ENCODE measurements at regions not wholly inside any gene's neighbourhood (a gene's known extent, or its start where the extent isn't known, plus 50 kb on each side); places are given as distances from the start of the nearest gene placed in this dataset.

DNA sequence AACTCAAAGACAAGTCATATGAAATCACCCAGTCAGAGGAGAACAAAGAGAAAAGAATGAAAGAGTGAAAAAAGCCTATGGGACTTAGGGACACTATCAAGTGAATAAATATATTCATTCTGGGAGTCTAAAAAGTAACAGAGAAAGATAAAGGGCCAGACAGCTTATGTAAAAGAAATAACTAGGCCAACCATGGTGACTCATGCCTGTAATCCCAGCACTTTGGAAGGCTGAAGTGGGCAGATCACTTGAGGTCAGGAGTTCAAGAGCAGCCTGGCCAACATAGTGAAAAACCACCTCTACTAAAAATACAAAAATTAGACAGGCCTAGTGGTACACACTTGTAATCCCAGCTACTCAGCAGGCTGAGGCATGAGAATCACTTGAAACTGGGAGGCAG lies 154.7 kb upstream of the TMEM106B start:
- H3K4me3 ChIP-seq, result no peak overlapping the region
- no peak overlapping the region for H3K27ac ChIP-seq
- H3K4me1 ChIP-seq, result no peaks in the 10 kb centered on the region
- ATAC-seq (no peak), DNase-seq (no peak)
- H3K36me3 ChIP-seq (replicated peaks in 1 of 2; ENCODE audit: insufficient read depth in 1 of 2, low read depth in 2 of 2), result no peaks in the 10 kb centered on the region
- no peaks in the 10 kb centered on the region for H3K27me3 ChIP-seq
- no peaks in the 10 kb centered on the region for H3K9me3 ChIP-seq
- intact Hi-C loops (cut with DNase I), result no loop called here
- TF ChIP-seq POLR2A (IDR thresholded peaks at IDR 0.05) (no peak), CTCF (IDR thresholded peaks at IDR 0.05) (no peak)

- no peaks in the 10 kb centered on the region for H3K27me3 ChIP-seq
- H3K9me3 ChIP-seq, result no peaks in the 10 kb centered on the region
- H3K4me1 ChIP-seq, result no peaks in the 10 kb centered on the region
- TF ChIP-seq POLR2A (IDR thresholded peaks at IDR 0.05) (no peak), CTCF (IDR thresholded peaks at IDR 0.05) (no peak)
- 53 to 73% methylated on average over 2 of the region's 2 CpGs for WGBS, 2 donors
- DNase-seq (no peak), ATAC-seq (no peak)
- H3K36me3 ChIP-seq (replicated peaks in 1 of 2; ENCODE audit: insufficient read depth in 1 of 2, low read depth in 2 of 2), result no peaks in the 10 kb centered on the region
- H3K4me3 ChIP-seq, result no peak overlapping the region
- intact Hi-C loops (cut with DNase I), result no loop called here
- H3K27ac ChIP-seq, result no peak overlapping the region
Observed at GRCh38 chr7:12056977-12057376, 154.1 kb upstream of the TMEM106B start.

DNA sequence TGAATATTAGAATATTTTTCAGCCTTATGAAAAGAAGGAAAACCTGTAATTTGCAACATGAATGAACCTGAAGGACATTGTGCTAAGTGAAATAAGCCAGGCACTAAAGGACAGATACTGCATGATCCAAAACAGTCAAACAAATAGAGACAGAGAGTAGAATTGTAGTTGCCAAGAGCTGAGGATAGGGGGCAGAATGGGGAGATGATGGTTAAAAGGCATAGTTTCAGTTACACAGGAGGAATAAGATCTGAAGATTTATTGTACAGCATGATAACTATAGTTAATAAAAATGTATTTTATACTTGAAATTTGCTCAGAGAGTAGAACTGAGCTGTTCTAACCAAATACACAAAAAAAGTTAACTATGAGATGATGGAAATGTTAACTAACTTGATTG lies 149.0 kb upstream of the TMEM106B start:
- ATAC-seq (no peak), DNase-seq (no peak)
- no peaks in the 10 kb centered on the region for H3K27me3 ChIP-seq
- intact Hi-C loops (cut with DNase I), result no loop called here
- no peaks in the 10 kb centered on the region for H3K9me3 ChIP-seq
- no peak for TF ChIP-seq POLR2A (IDR thresholded peaks at IDR 0.05)
- peak in 1 of 7 experiments; percentile 12 for TF ChIP-seq CTCF (IDR thresholded peaks at IDR 0.05)
- no peaks in the 10 kb centered on the region for H3K4me1 ChIP-seq
- no peaks in the 10 kb centered on the region for H3K36me3 ChIP-seq (replicated peaks in 1 of 2; ENCODE audit: insufficient read depth in 1 of 2, low read depth in 2 of 2)
- no peak overlapping the region for H3K27ac ChIP-seq
- no peak overlapping the region for H3K4me3 ChIP-seq

GRCh38 chr7:12064586-12065127 lies 146.4 kb upstream of the TMEM106B start:
- Histone ChIP-seq H3K27ac (no peak overlapping the region), H3K27me3 (no peaks in the 10 kb centered on the region), H3K9me3 (no peaks in the 10 kb centered on the region), H3K4me3 (no peak overlapping the region), H3K36me3 (replicated peaks in 1 of 2; ENCODE audit: insufficient read depth in 1 of 2, low read depth in 2 of 2) (no peaks in the 10 kb centered on the region), H3K4me1 (no peaks in the 10 kb centered on the region)
- no peak for ATAC-seq
- 33 to 55% methylated on average over 1 of the region's 1 CpG for WGBS, 2 donors
- TF ChIP-seq POLR2A (IDR thresholded peaks at IDR 0.05) (no peak), CTCF (IDR thresholded peaks at IDR 0.05) (no peak)
- intact Hi-C loops (cut with DNase I), result no loop called here
- DNase-seq, result no peak

DNA sequence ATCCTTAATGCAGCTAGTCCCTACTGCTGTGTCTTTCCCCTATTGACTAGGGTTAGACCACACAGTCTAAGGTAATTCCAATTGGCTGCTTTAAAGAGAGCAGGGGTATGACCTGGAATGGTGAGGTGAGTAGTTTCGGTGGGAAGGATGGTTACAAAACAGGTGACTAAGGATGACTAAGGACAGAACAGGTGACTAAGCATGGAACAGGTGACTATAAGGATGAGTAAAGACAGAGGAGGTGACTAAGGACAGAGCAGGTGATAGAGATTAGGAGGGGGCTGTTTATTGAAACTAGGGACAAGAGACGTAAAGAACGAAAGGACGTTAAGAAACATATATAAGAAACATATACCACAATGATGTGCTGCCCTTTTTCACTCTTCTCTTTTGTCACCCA lies 145.1 kb upstream of the TMEM106B start:
- Histone ChIP-seq H3K4me3 (no peak overlapping the region), H3K27me3 (no peaks in the 10 kb centered on the region), H3K27ac (no peak overlapping the region), H3K36me3 (replicated peaks in 1 of 2; ENCODE audit: insufficient read depth in 1 of 2, low read depth in 2 of 2) (no peaks in the 10 kb centered on the region), H3K4me1 (no peaks in the 10 kb centered on the region), H3K9me3 (no peaks in the 10 kb centered on the region)
- 71 to 74% methylated on average over 4 of the region's 4 CpGs for WGBS, 2 donors
- TF ChIP-seq CTCF (IDR thresholded peaks at IDR 0.05), result no peak
- no peak for DNase-seq
- intact Hi-C loops (cut with DNase I), result no loop called here
- no peak for ATAC-seq
